ENCODE measurements at regions not wholly inside any gene's neighbourhood (a gene's known extent, or its start where the extent isn't known, plus 50 kb on each side); places are given as distances from the start of the nearest gene placed in this dataset.

- ChIA-PET CTCF (no interaction called here), POLR2A (no interaction called here)
- Mint-ChIP-seq H3K27me3 (ENCODE audit: low read depth) (no peaks in the 10 kb centered on the region), H3K4me3 (no peak overlapping the region), H3K36me3 (ENCODE audit: low read depth) (no peaks in the 10 kb centered on the region), H3K27ac (no peak overlapping the region), H3K9me3 (ENCODE audit: insufficient read depth) (no peaks in the 10 kb centered on the region), H3K4me1 (ENCODE audit: low read depth) (no peaks in the 10 kb centered on the region)
- no peak for DNase-seq
- no peak for ATAC-seq
Observed at GRCh38 chr12:84070292-84070691, 842.3 kb downstream of the SLC6A15 start.

- ATAC-seq = no peak
- Mint-ChIP-seq H3K36me3 (ENCODE audit: low read depth) (no peaks in the 10 kb centered on the region), H3K27me3 (ENCODE audit: low read depth) (no peaks in the 10 kb centered on the region), H3K9me3 (ENCODE audit: insufficient read depth) (no peaks in the 10 kb centered on the region), H3K4me1 (ENCODE audit: low read depth) (no peaks in the 10 kb centered on the region), H3K27ac (no peak overlapping the region), H3K4me3 (no peak overlapping the region)
- POLR2A ChIA-PET = no interaction called here
- CTCF ChIA-PET = no interaction called here
- DNase-seq = no peak
Observed at GRCh38 chr12:84069699-84070098, 842.9 kb downstream of the SLC6A15 start.

- Mint-ChIP-seq H3K4me3 (no peak overlapping the region), H3K27me3 (ENCODE audit: low read depth) (no peaks in the 10 kb centered on the region), H3K4me1 (ENCODE audit: low read depth) (no peaks in the 10 kb centered on the region), H3K27ac (no peak overlapping the region), H3K9me3 (ENCODE audit: insufficient read depth) (no peaks in the 10 kb centered on the region), H3K36me3 (ENCODE audit: low read depth) (no peaks in the 10 kb centered on the region)
- CTCF ChIA-PET = no interaction called here
- DNase-seq = no peak
- ATAC-seq = no peak
- POLR2A ChIA-PET = no interaction called here
Observed at GRCh38 chr12:84069198-84069597, 843.4 kb downstream of the SLC6A15 start.

GRCh38 chr12:84058136-84058535, 854.5 kb downstream of the SLC6A15 start:
- Mint-ChIP-seq H3K27me3 (ENCODE audit: low read depth) (no peaks in the 10 kb centered on the region), H3K4me1 (ENCODE audit: low read depth) (no peaks in the 10 kb centered on the region), H3K4me3 (no peak overlapping the region), H3K9me3 (ENCODE audit: insufficient read depth) (peaks cover 11% of the 10 kb centered on the region), H3K27ac (no peak overlapping the region), H3K36me3 (ENCODE audit: low read depth) (no peaks in the 10 kb centered on the region)
- POLR2A ChIA-PET = no interaction called here
- DNase-seq (no peak), ATAC-seq (no peak)
- CTCF ChIA-PET = no interaction called here

- Mint-ChIP-seq H3K4me3 (no peak overlapping the region), H3K27ac (no peak overlapping the region), H3K27me3 (ENCODE audit: low read depth) (no peaks in the 10 kb centered on the region), H3K4me1 (ENCODE audit: low read depth) (no peaks in the 10 kb centered on the region), H3K36me3 (ENCODE audit: low read depth) (no peaks in the 10 kb centered on the region), H3K9me3 (ENCODE audit: insufficient read depth) (peaks cover 9% of the 10 kb centered on the region)
- ATAC-seq (no peak), DNase-seq (no peak)
- ChIA-PET POLR2A (no interaction called here), CTCF (no interaction called here)
Observed at GRCh38 chr12:84054811-84055210, 857.8 kb downstream of the SLC6A15 start.

GRCh38 chr12:84047881-84048280, 864.7 kb downstream of the SLC6A15 start:
- DNase-seq (no peak), ATAC-seq (no peak)
- H3K4me3 Mint-ChIP-seq = no peak overlapping the region
- H3K27me3 Mint-ChIP-seq (ENCODE audit: low read depth) = no peaks in the 10 kb centered on the region
- no peaks in the 10 kb centered on the region for H3K4me1 Mint-ChIP-seq (ENCODE audit: low read depth)
- H3K36me3 Mint-ChIP-seq (ENCODE audit: low read depth) = no peaks in the 10 kb centered on the region
- H3K9me3 Mint-ChIP-seq (ENCODE audit: insufficient read depth) = peaks cover 4% of the 10 kb centered on the region
- ChIA-PET CTCF (no interaction called here), POLR2A (no interaction called here)
- no peak overlapping the region for H3K27ac Mint-ChIP-seq

- H3K9me3 Mint-ChIP-seq (ENCODE audit: insufficient read depth) = peaks cover 4% of the 10 kb centered on the region
- H3K36me3 Mint-ChIP-seq (ENCODE audit: low read depth) = no peaks in the 10 kb centered on the region
- POLR2A ChIA-PET = no interaction called here
- CTCF ChIA-PET = no interaction called here
- no peak overlapping the region for H3K4me3 Mint-ChIP-seq
- no peak overlapping the region for H3K27ac Mint-ChIP-seq
- no peak for ATAC-seq
- no peaks in the 10 kb centered on the region for H3K4me1 Mint-ChIP-seq (ENCODE audit: low read depth)
- H3K27me3 Mint-ChIP-seq (ENCODE audit: low read depth) = no peaks in the 10 kb centered on the region
- DNase-seq = no peak
Observed at GRCh38 chr12:84046859-84047258, 865.7 kb downstream of the SLC6A15 start.

- ATAC-seq = no peak
- ChIA-PET POLR2A (no interaction called here), CTCF (no interaction called here)
- Mint-ChIP-seq H3K4me3 (no peak overlapping the region), H3K9me3 (ENCODE audit: insufficient read depth) (peaks cover 5% of the 10 kb centered on the region), H3K36me3 (ENCODE audit: low read depth) (no peaks in the 10 kb centered on the region), H3K4me1 (ENCODE audit: low read depth) (no peaks in the 10 kb centered on the region), H3K27me3 (ENCODE audit: low read depth) (no peaks in the 10 kb centered on the region), H3K27ac (no peak overlapping the region)
- DNase-seq = no peak
Observed at GRCh38 chr12:84043355-84043754, 869.2 kb downstream of the SLC6A15 start.

- Mint-ChIP-seq H3K36me3 (ENCODE audit: low read depth) (no peaks in the 10 kb centered on the region), H3K9me3 (ENCODE audit: insufficient read depth) (peaks cover 5% of the 10 kb centered on the region), H3K27me3 (ENCODE audit: low read depth) (no peaks in the 10 kb centered on the region), H3K27ac (no peak overlapping the region), H3K4me1 (ENCODE audit: low read depth) (no peaks in the 10 kb centered on the region), H3K4me3 (no peak overlapping the region)
- ChIA-PET CTCF (no interaction called here), POLR2A (no interaction called here)
- ATAC-seq = no peak
- DNase-seq = no peak
Observed at GRCh38 chr12:84038242-84038641, 874.4 kb downstream of the SLC6A15 start.

- CTCF ChIA-PET = no interaction called here
- H3K4me1 Mint-ChIP-seq (ENCODE audit: low read depth) = no peaks in the 10 kb centered on the region
- peaks cover 5% of the 10 kb centered on the region for H3K9me3 Mint-ChIP-seq (ENCODE audit: insufficient read depth)
- POLR2A ChIA-PET = no interaction called here
- no peaks in the 10 kb centered on the region for H3K36me3 Mint-ChIP-seq (ENCODE audit: low read depth)
- ATAC-seq (no peak), DNase-seq (no peak)
- H3K27ac Mint-ChIP-seq = no peak overlapping the region
- H3K4me3 Mint-ChIP-seq = no peak overlapping the region
- H3K27me3 Mint-ChIP-seq (ENCODE audit: low read depth) = no peaks in the 10 kb centered on the region
Observed at GRCh38 chr12:84036912-84037311, 875.7 kb downstream of the SLC6A15 start.

GRCh38 chr12:84035766-84036165, 876.8 kb downstream of the SLC6A15 start:
- no peak overlapping the region for H3K4me3 Mint-ChIP-seq
- CTCF ChIA-PET = no interaction called here
- DNase-seq = no peak
- H3K27ac Mint-ChIP-seq = no peak overlapping the region
- peaks cover 5% of the 10 kb centered on the region for H3K9me3 Mint-ChIP-seq (ENCODE audit: insufficient read depth)
- no peak for ATAC-seq
- no peaks in the 10 kb centered on the region for H3K4me1 Mint-ChIP-seq (ENCODE audit: low read depth)
- POLR2A ChIA-PET = no interaction called here
- no peaks in the 10 kb centered on the region for H3K36me3 Mint-ChIP-seq (ENCODE audit: low read depth)
- H3K27me3 Mint-ChIP-seq (ENCODE audit: low read depth) = no peaks in the 10 kb centered on the region

GRCh38 chr12:84034871-84035270, 877.7 kb downstream of the SLC6A15 start:
- Mint-ChIP-seq H3K27me3 (ENCODE audit: low read depth) (no peaks in the 10 kb centered on the region), H3K36me3 (ENCODE audit: low read depth) (no peaks in the 10 kb centered on the region), H3K4me3 (no peak overlapping the region), H3K27ac (no peak overlapping the region), H3K4me1 (ENCODE audit: low read depth) (no peaks in the 10 kb centered on the region), H3K9me3 (ENCODE audit: insufficient read depth) (peaks cover 5% of the 10 kb centered on the region)
- ChIA-PET CTCF (no interaction called here), POLR2A (no interaction called here)
- ATAC-seq (no peak), DNase-seq (no peak)

- Mint-ChIP-seq H3K27me3 (ENCODE audit: low read depth) (no peaks in the 10 kb centered on the region), H3K9me3 (ENCODE audit: insufficient read depth) (peaks cover 7% of the 10 kb centered on the region), H3K27ac (no peak overlapping the region), H3K4me3 (no peak overlapping the region), H3K36me3 (ENCODE audit: low read depth) (no peaks in the 10 kb centered on the region), H3K4me1 (ENCODE audit: low read depth) (no peaks in the 10 kb centered on the region)
- CTCF ChIA-PET = no interaction called here
- DNase-seq = no peak
- ATAC-seq = no peak
- POLR2A ChIA-PET = no interaction called here
Observed at GRCh38 chr12:84033162-84033561, 879.4 kb downstream of the SLC6A15 start.
